ENCODE measurements at regions not wholly inside any gene's neighbourhood (a gene's known extent, or its start where the extent isn't known, plus 50 kb on each side); places are given as distances from the start of the nearest gene placed in this dataset.

- intact Hi-C loops (cut with DNase I), result no loop called here
- DNase-seq (ENCODE audit: low spot score), result no peak
Observed at GRCh38 chr13:31920727-31921100, 110.9 kb upstream of the FRY start.

- intact Hi-C loops (cut with DNase I), result no loop called here
- DNase-seq (ENCODE audit: low spot score), result no peak
Observed at GRCh38 chr13:31922724-31923123, 108.8 kb upstream of the FRY start.

GRCh38 chr13:31923134-31923763, 108.3 kb upstream of the FRY start:
- intact Hi-C loops (cut with DNase I), result no loop called here
- DNase-seq (ENCODE audit: low spot score), result no peak

GRCh38 chr13:31925079-31925478, 106.5 kb upstream of the FRY start:
- intact Hi-C loops (cut with DNase I), result no loop called here

GRCh38 chr13:31927219-31927653, 104.3 kb upstream of the FRY start:
- intact Hi-C loops (cut with DNase I), result no loop called here
- DNase-seq (ENCODE audit: low spot score), result no peak

More at GRCh38 chr13:31925079-31925478, 106.5 kb upstream of the FRY start:
- DNase-seq (ENCODE audit: low spot score), result no peak

- intact Hi-C loops (cut with DNase I), result no loop called here
Observed at GRCh38 chr13:31929031-31929770, 102.4 kb upstream of the FRY start.

GRCh38 chr13:31930490-31930889, 101.1 kb upstream of the FRY start:
- DNase-seq (ENCODE audit: low spot score), result no peak
- intact Hi-C loops (cut with DNase I), result no loop called here

More at GRCh38 chr13:31929031-31929770, 102.4 kb upstream of the FRY start:
- DNase-seq (ENCODE audit: low spot score), result no peak

GRCh38 chr13:31930901-31931522, 100.6 kb upstream of the FRY start:
- DNase-seq (ENCODE audit: low spot score), result no peak
- intact Hi-C loops (cut with DNase I), result no loop called here

GRCh38 chr13:31937436-31937835, 94.1 kb upstream of the FRY start:
- intact Hi-C loops (cut with DNase I), result no loop called here
- DNase-seq (ENCODE audit: low spot score), result no peak

GRCh38 chr13:31940076-31940475, 91.5 kb upstream of the FRY start:
- no peak for DNase-seq (ENCODE audit: low spot score)
- intact Hi-C loops (cut with DNase I), result no loop called here

GRCh38 chr13:31943591-31943990, 88.0 kb upstream of the FRY start:
- intact Hi-C loops (cut with DNase I), result no loop called here
- no peak for DNase-seq (ENCODE audit: low spot score)

- intact Hi-C loops (cut with DNase I), result no loop called here
- DNase-seq (ENCODE audit: low spot score), result no peak
Observed at GRCh38 chr13:31944262-31945160, 87.1 kb upstream of the FRY start.

GRCh38 chr13:31945202-31945961, 86.2 kb upstream of the FRY start:
- intact Hi-C loops (cut with DNase I), result no loop called here
- peak; percentile 81 for DNase-seq (ENCODE audit: low spot score)

GRCh38 chr13:31946091-31946770, 85.3 kb upstream of the FRY start:
- no peak for DNase-seq (ENCODE audit: low spot score)
- intact Hi-C loops (cut with DNase I), result no loop called here

GRCh38 chr13:31947105-31947504, 84.5 kb upstream of the FRY start:
- intact Hi-C loops (cut with DNase I), result no loop called here

GRCh38 chr13:31947506-31947905, 84.1 kb upstream of the FRY start:
- intact Hi-C loops (cut with DNase I), result no loop called here
- no peak for DNase-seq (ENCODE audit: low spot score)

More at GRCh38 chr13:31947105-31947504, 84.5 kb upstream of the FRY start:
- no peak for DNase-seq (ENCODE audit: low spot score)

GRCh38 chr13:31949486-31949885, 82.1 kb upstream of the FRY start:
- DNase-seq (ENCODE audit: low spot score), result no peak
- intact Hi-C loops (cut with DNase I), result no loop called here

- intact Hi-C loops (cut with DNase I), result no loop called here
- no peak for DNase-seq (ENCODE audit: low spot score)
Observed at GRCh38 chr13:31950111-31950815, 81.3 kb upstream of the FRY start.
